ENCODE measurements at regions not wholly inside any gene's neighbourhood (a gene's known extent, or its start where the extent isn't known, plus 50 kb on each side); places are given as distances from the start of the nearest gene placed in this dataset.

- Histone ChIP-seq H3K4me3 (ENCODE audit: low read length) (peak overlapping the region; percentile 44), H3K27ac (ENCODE audit: low read depth, low read length) (peak overlapping the region; percentile 91), H3K9me2 (replicated peaks; ENCODE audit: control insufficient read depth, low read length) (no peaks in the 10 kb centered on the region), H3F3A (ENCODE audit: control insufficient read depth, insufficient read depth) (peaks cover 28% of the 10 kb centered on the region), H3K4me2 (ENCODE audit: low read length) (peak overlapping the region; percentile 66), H4K20me1 (ENCODE audit: control insufficient read depth, insufficient read depth, low read depth, low read length) (no peaks in the 10 kb centered on the region), H3K27me3 (ENCODE audit: control insufficient read depth, low read length) (no peaks in the 10 kb centered on the region), H3K79me2 (ENCODE audit: control insufficient read depth, low read length) (no peaks in the 10 kb centered on the region), H3K9me3 (ENCODE audit: control insufficient read depth, insufficient read depth, low read length) (no peaks in the 10 kb centered on the region), H3K36me3 (ENCODE audit: control insufficient read depth, low read length) (no peaks in the 10 kb centered on the region), H3K4me1 (ENCODE audit: control insufficient read depth, low read length) (peaks cover 65% of the 10 kb centered on the region)
- no peak for TF ChIP-seq EZH2phosphoT487 (IDR thresholded peaks at IDR 0.05; ENCODE audit: borderline replicate concordance, low read length)
- TF ChIP-seq, protein P1, sequence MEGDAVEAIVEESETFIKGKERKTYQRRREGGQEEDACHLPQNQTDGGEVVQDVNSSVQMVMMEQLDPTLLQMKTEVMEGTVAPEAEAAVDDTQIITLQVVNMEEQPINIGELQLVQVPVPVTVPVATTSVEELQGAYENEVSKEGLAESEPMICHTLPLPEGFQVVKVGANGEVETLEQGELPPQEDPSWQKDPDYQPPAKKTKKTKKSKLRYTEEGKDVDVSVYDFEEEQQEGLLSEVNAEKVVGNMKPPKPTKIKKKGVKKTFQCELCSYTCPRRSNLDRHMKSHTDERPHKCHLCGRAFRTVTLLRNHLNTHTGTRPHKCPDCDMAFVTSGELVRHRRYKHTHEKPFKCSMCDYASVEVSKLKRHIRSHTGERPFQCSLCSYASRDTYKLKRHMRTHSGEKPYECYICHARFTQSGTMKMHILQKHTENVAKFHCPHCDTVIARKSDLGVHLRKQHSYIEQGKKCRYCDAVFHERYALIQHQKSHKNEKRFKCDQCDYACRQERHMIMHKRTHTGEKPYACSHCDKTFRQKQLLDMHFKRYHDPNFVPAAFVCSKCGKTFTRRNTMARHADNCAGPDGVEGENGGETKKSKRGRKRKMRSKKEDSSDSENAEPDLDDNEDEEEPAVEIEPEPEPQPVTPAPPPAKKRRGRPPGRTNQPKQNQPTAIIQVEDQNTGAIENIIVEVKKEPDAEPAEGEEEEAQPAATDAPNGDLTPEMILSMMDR (IDR thresholded peaks at IDR 0.05; ENCODE audit: low read depth, low read length, poor library complexity, severe bottlenecking), result no peak
Measured at GRCh38 chr14:61645247-61645646, 50.1 kb upstream of the HIF1A start.
